22Rv1 (cell line): ENCODE measurements at regions not wholly inside any gene's neighbourhood (a gene's known extent, or its start where the extent isn't known, plus 50 kb on each side); places are given as distances from the start of the nearest gene placed in this dataset.

ENCODE experiments used
- CTCF ChIP-seq: fragments of 450-650 bp; IDR thresholded peaks from 2 replicates; pipeline ENCODE4 v1.5.1; 2017; ENCODE audit warnings: mild to moderate bottlenecking
- ZFX ChIP-seq: fragments of 450-650 bp; IDR thresholded peaks from 2 replicates; pipeline ENCODE4 v1.6.1; 2017; ENCODE audit warnings: antibody characterized with exemption, borderline replicate concordance

- TF ChIP-seq CTCF (no peak), ZFX (no peak)
Measured at GRCh38 chr12:54128416-54128815, 60.4 kb downstream of the SMUG1 start.
